A673 (cell line): ENCODE measurements at regions not wholly inside any gene's neighbourhood (a gene's known extent, or its start where the extent isn't known, plus 50 kb on each side); places are given as distances from the start of the nearest gene placed in this dataset.
"Not testable (repeated sequence)": the region's sequence is repeated elsewhere in the genome, so short reads cannot be mapped to it uniquely, and the experiment has no call there.

Experiments
- BruUV-seq: library from RNA; stranded (reverse); fragments of 400-500 nt; replicated peaks from 2 replicates; lab custom pipeline; 2021; lab: Mats Ljungman, UMichigan
- CTCF ChIA-PET: fragments of 300-600 bp; sonication (Branson Sonifier 250); formaldehyde crosslinking; loops from one replicate; lab custom pipeline; 2022; ENCODE audit warnings: antibody characterized with exemption; lab: Charles Lee
- POLR2A ChIA-PET: fragments of 300-600 bp; sonication (Branson Sonifier 250); formaldehyde crosslinking; loops from one replicate; lab custom pipeline; 2022; ENCODE audit warnings: antibody characterized with exemption; ENCODE audit not compliant: low non-redundant PET; lab: Charles Lee
- DNase-seq: peaks from one replicate; pipeline ENCODE4 v3.0.0-alpha.2; 2015; ENCODE audit warnings: low spot score
- H3K27ac ChIP-seq: fragments of 200-600 bp; sonication (generic); 2 replicates; pipeline ENCODE4 v1.5.1; 2016; ENCODE audit warnings: mixed run types, low read depth, mild to moderate bottlenecking, mixed read lengths, antibody characterized with exemption, low read length; ENCODE audit not compliant: poor library complexity, severe bottlenecking
- H3K27me3 ChIP-seq: fragments of 200-600 bp; sonication (generic); replicated peaks from 2 replicates; pipeline ENCODE4 v1.6.1; 2017; ENCODE audit warnings: mixed run types, low read depth, mild to moderate bottlenecking, mixed read lengths, antibody characterized with exemption, low read length; ENCODE audit not compliant: insufficient read depth, poor library complexity
- H3K36me3 ChIP-seq: fragments of 200-600 bp; sonication (generic); 2 replicates; pipeline ENCODE4 v1.6.1; 2016; ENCODE audit warnings: mixed run types, mild to moderate bottlenecking, mixed read lengths, antibody characterized with exemption, low read length; ENCODE audit not compliant: insufficient read depth, poor library complexity, severe bottlenecking
- H3K4me1 ChIP-seq: fragments of 200-600 bp; sonication (generic); 2 replicates; pipeline ENCODE4 v1.6.1; 2017; ENCODE audit warnings: mixed run types, mild to moderate bottlenecking, mixed read lengths, antibody characterized with exemption, low read length; ENCODE audit not compliant: insufficient read depth, poor library complexity, severe bottlenecking
- H3K4me3 ChIP-seq: fragments of 200-600 bp; sonication (generic); 2 replicates; pipeline ENCODE4 v1.5.1; 2016; ENCODE audit warnings: low read depth, mixed run types, mild to moderate bottlenecking, mixed read lengths, low read length; ENCODE audit not compliant: poor library complexity, severe bottlenecking
- H3K9me3 ChIP-seq: fragments of 200-600 bp; sonication (generic); 2 replicates; pipeline ENCODE4 v1.6.1; 2016; ENCODE audit warnings: mixed run types, low read depth, mild to moderate bottlenecking, mixed read lengths, antibody characterized with exemption, low read length; ENCODE audit not compliant: poor library complexity, severe bottlenecking
- EZH2 ChIP-seq: fragments of 200-600 bp; sonication (generic); IDR thresholded peaks from 2 replicates; pipeline ENCODE4 v1.6.1; 2017; ENCODE audit warnings: borderline replicate concordance, low read depth, mild to moderate bottlenecking, mixed read lengths, antibody characterized with exemption, low read length; ENCODE audit not compliant: poor library complexity, severe bottlenecking
- intact Hi-C: fragments of 100-400 bp; cut with micrococcal nuclease; formaldehyde crosslinking; loops from one replicate; pipeline ENCODE4 v1.10.0; 2022; ENCODE audit not compliant: unreplicated experiment
- TF ChIP-seq, protein P1 (sequence below): fragments of 300-800, 200-600 bp; sonication (generic); conservative IDR thresholded peaks from 2 replicates; pipeline ENCODE4 v1.5.1; 2017; ENCODE audit warnings: low read depth, mild to moderate bottlenecking, antibody characterized with exemption, low read length, moderate library complexity, mixed read lengths

DNA sequence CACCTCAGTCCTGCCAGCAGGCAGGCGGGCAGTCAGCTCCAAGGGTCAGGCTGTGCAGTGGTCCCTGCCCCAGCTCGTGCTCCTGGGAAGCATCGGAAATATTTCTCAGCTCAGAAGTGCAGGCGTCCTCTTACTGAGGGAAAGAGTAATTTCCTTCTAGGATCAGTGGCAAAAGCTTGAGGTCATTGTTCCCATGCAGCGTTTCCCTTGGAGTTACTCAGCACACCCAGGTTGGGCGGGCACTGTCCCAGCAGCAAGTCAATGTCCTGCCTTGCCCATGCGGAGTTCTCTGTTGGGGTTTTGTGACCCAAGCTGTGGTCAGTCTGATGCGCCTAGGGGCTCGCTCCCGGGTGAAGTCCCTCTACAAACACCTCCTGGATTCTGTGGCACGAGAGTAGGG lies 69.4 kb upstream of the CRYM start:
- H3K4me3 ChIP-seq, intact Hi-C loops, H3K27me3 ChIP-seq, BruUV-seq, H3K27ac ChIP-seq, DNase-seq, H3K4me1 ChIP-seq, H3K9me3 ChIP-seq, H3K36me3 ChIP-seq, CTCF ChIA-PET, POLR2A ChIA-PET: not testable (repeated sequence)

DNA sequence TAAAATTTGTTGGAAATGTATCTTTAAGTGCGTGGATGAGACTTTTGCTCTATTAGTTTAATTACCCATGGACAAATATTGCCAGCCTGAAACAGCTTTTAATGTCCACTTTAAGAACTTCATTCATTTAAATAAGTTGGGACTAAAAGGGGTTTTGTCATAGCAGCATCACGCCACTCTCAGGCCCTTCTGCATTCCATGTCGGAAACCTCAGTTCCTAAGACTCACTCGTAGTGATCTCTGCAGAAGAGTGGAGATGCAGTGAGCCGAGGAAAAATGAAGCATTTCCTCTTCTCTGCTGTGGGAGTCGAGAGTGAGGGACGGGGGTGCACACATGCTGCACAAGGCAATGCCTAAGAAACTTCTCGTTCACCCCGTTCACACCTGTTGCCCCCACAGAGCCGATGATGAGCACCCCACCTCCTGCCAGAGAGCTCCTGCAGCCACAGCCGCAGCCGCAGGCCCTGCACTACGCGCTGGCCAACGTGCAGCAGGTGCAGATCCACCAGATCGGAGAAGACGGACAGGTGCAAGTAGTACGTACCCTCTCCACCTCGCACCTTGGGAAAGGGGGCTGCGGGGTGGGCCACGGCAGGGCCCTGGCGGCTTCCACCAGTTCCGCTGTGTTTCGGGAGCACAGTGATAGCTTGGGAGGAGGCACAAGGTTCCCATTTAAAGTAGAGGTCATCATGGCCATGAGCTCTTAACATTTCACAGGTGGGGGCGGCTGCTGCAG lies 68.8 kb upstream of the CRYM start:
- POLR2A ChIA-PET, BruUV-seq, H3K4me3 ChIP-seq, DNase-seq, CTCF ChIA-PET, H3K36me3 ChIP-seq, H3K27ac ChIP-seq, H3K4me1 ChIP-seq, H3K27me3 ChIP-seq, H3K9me3 ChIP-seq, intact Hi-C loops: not testable (repeated sequence)

DNA sequence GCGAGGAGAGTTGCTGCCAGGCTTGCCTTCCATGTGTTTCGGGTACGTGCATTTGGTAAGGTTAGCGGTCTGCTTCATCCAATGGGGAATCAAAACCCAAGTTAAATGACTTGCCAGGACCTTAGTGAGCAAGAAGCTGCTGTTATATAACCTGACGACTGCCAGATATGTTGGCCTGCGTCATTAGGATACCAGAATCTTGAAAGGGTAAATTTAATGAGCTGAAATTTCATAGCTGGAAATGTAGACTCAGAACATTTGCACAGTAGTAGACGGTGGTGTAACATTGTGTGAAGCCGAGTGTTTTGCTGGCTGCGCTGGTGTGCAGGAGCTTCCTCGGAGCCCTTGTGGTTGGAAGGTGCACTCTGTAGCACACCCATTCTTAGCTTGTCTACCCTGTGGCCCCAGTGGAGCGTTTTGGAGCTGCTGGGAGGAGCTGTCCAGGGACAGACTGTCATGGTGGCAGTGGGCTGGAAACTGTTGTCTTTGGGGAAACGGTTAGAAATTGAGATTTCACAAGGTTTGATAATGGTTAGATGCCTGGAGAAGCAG lies 66.3 kb upstream of the CRYM start:
- H3K4me3 ChIP-seq, CTCF ChIA-PET, intact Hi-C loops, H3K4me1 ChIP-seq, POLR2A ChIA-PET, H3K27me3 ChIP-seq, H3K36me3 ChIP-seq, DNase-seq, H3K9me3 ChIP-seq, BruUV-seq, H3K27ac ChIP-seq: not testable (repeated sequence)

DNA sequence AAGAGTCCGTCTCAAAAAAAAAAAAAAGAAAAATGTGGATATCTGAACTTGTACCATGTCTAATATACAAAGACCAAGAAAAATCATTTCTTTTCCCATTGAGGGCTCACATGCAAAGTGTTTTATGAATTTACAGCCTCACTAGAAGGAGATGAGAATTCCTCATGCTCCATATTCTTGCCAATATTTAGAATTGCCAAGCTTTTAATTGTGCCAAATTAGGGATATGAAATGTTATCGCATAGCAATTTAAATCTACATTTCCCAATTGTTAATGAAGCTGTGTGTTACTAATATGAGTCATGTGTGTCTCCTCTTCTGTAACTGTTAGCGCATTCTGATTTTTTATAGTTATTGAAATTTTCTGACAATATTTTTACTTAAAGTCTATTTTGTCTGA lies 63.0 kb upstream of the CRYM start:
- DNase-seq = no peak
- Histone ChIP-seq H3K27me3 (peaks cover 4% of the 10 kb centered on the region), H3K36me3 (no peaks in the 10 kb centered on the region), H3K9me3 (no peaks in the 10 kb centered on the region), H3K4me1 (no peaks in the 10 kb centered on the region), H3K27ac (no peak overlapping the region), H3K4me3 (no peak overlapping the region)
- no peak for TF ChIP-seq EZH2
- TF ChIP-seq, protein P1, sequence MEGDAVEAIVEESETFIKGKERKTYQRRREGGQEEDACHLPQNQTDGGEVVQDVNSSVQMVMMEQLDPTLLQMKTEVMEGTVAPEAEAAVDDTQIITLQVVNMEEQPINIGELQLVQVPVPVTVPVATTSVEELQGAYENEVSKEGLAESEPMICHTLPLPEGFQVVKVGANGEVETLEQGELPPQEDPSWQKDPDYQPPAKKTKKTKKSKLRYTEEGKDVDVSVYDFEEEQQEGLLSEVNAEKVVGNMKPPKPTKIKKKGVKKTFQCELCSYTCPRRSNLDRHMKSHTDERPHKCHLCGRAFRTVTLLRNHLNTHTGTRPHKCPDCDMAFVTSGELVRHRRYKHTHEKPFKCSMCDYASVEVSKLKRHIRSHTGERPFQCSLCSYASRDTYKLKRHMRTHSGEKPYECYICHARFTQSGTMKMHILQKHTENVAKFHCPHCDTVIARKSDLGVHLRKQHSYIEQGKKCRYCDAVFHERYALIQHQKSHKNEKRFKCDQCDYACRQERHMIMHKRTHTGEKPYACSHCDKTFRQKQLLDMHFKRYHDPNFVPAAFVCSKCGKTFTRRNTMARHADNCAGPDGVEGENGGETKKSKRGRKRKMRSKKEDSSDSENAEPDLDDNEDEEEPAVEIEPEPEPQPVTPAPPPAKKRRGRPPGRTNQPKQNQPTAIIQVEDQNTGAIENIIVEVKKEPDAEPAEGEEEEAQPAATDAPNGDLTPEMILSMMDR = no peak
- BruUV-seq = no TSS peak
- intact Hi-C loops = no loop called here
- ChIA-PET POLR2A (no interaction called here), CTCF (no interaction called here)
